ENCODE measurements at regions not wholly inside any gene's neighbourhood (a gene's known extent, or its start where the extent isn't known, plus 50 kb on each side); places are given as distances from the start of the nearest gene placed in this dataset.

DNA sequence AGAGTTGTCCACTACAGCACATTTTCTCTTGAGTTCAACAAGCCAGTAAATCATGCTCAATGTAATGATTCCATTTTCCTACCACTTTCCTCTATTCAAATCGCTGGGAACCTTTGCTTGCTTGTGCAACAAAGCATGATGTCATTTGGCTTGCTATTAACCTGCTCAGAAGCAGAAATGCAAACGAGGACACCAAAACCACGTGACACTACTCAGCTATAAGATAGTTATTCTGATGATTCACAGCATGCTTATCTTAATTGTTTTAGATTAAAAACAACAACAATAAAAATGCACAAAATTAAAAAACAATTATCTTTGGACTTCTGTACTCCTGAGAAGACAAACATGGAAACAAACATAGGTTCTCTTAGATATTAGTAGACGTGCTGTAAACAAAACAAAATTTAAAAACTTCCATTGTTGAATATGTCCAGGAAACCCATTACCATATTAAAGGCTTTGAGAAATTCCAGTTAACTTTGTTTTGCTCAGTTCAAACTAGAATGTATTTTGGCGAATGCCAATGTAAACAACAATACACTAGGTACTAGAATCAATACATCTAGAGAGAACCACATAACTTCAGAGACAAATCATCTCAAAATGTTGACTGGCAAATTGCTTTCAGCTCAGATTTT, 77.5 kb upstream of the KRAS start:
- Histone ChIP-seq H3K27me3 (ENCODE audit: control insufficient read depth in 2 of 2, insufficient read depth in 2 of 2, low read length in 2 of 2) (no peaks in the 10 kb centered on the region), H3K4me1 (ENCODE audit: control insufficient read depth in 2 of 2, insufficient read depth in 2 of 2, low read length in 2 of 2) (peaks cover 6 to 11% of the 10 kb centered on the region in 2 donors), H3K4me3 (ENCODE audit: low read length) (no peak overlapping the region), H3K36me3 (ENCODE audit: control insufficient read depth in 2 of 3, insufficient read depth in 3 of 3, low read length in 3 of 3) (no peaks in the 10 kb centered on the region), H3K9me3 (ENCODE audit: control insufficient read depth in 2 of 3, low read length in 3 of 3) (no peaks in the 10 kb centered on the region), H3K27ac (ENCODE audit: low read depth, low read length) (no peak overlapping the region)
- H3K4me3 Mint-ChIP-seq, result no peak overlapping the region
- intact Hi-C loops (cut with micrococcal nuclease), result no loop called here
- H3K27me3 Mint-ChIP-seq, result peaks cover 0 to 29% (median 0%) of the 10 kb centered on the region in 5 donors
- no peaks in the 10 kb centered on the region for H3K9me3 Mint-ChIP-seq
- DNase-seq, result no peak
- ChIA-PET POLR2A (interaction anchor here (1.7 kb wide), 1 partner anchor 49 kb away, joined by 6 read pairs; no protein-coding TSS in a partner anchor), CTCF (no interaction called here)
- H3K27ac Mint-ChIP-seq, result no peak overlapping the region
- H3K36me3 Mint-ChIP-seq, result peaks cover 0 to 2% (median 0%) of the 10 kb centered on the region in 5 donors
- H3K4me1 Mint-ChIP-seq, result peaks cover 10 to 20% (median 16%) of the 10 kb centered on the region in 7 donors
- no peak for ATAC-seq

DNA sequence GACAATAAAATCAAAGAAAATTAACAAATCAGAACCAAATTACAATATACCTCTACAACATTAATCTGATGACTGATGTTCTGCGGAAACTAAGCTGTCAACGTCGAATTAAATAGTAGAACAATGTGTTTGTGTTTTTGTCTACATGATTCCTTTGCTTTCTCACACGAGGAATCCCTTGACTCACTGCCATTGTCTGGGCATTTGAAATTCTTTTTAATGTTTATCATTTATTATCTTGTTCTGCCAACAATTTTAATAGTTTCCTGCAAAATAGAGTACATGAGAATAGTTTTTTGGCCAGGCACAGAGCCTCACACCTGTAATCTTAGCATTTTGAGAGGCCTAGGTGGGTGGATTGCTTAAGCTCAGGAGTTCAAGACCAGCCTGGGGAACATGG, 76.6 kb upstream of the KRAS start:
- ChIA-PET POLR2A (interaction anchor here (0.6 kb wide), 2 partner anchors 11 to 30 kb away, joined by 3 read pairs; no protein-coding TSS in a partner anchor), CTCF (no interaction called here)
- ATAC-seq, result no peak
- peaks cover 0 to 25% (median 0%) of the 10 kb centered on the region in 5 donors for H3K27me3 Mint-ChIP-seq
- H3K27ac ChIP-seq (ENCODE audit: low read depth, low read length), result no peak overlapping the region
- intact Hi-C loops (cut with micrococcal nuclease), result no loop called here
- no peaks in the 10 kb centered on the region for H3K27me3 ChIP-seq (ENCODE audit: control insufficient read depth in 2 of 2, insufficient read depth in 2 of 2, low read length in 2 of 2)
- H3K4me3 ChIP-seq (ENCODE audit: low read length), result no peak overlapping the region
- no peaks in the 10 kb centered on the region for H3K9me3 ChIP-seq (ENCODE audit: control insufficient read depth in 2 of 3, low read length in 3 of 3)
- DNase-seq, result no peak
- H3K36me3 Mint-ChIP-seq, result peaks cover 0 to 2% (median 0%) of the 10 kb centered on the region in 5 donors
- H3K27ac Mint-ChIP-seq, result no peak overlapping the region
- peaks cover 15 to 20% of the 10 kb centered on the region in 2 donors for H3K4me1 ChIP-seq (ENCODE audit: control insufficient read depth in 2 of 2, insufficient read depth in 2 of 2, low read length in 2 of 2)
- H3K4me3 Mint-ChIP-seq, result no peak overlapping the region
- H3K36me3 ChIP-seq (ENCODE audit: control insufficient read depth in 2 of 3, insufficient read depth in 3 of 3, low read length in 3 of 3), result no peaks in the 10 kb centered on the region
- H3K9me3 Mint-ChIP-seq, result no peaks in the 10 kb centered on the region
- H3K4me1 Mint-ChIP-seq, result peaks cover 18 to 25% (median 22%) of the 10 kb centered on the region in 7 donors

DNA sequence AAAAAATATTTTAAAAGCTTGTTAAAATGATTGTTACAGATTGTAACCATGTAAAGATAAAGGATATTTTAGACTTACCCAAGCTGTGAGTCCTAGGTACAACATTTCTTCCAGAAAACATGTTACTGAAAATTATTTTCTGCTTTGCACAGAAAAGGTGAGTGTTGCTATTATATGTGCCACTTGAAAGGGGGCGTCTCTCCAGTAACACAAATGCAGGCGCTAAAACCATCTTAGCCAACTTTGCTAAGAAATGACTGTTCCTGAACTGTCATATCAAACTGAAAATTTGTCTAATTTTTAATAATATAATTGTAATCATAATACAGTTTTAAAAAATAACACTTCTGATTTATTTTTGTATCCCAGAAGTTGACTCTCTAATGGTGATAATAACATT, 75.6 kb upstream of the KRAS start:
- peaks cover 19 to 30% of the 10 kb centered on the region in 2 donors for H3K4me1 ChIP-seq (ENCODE audit: control insufficient read depth in 2 of 2, insufficient read depth in 2 of 2, low read length in 2 of 2)
- intact Hi-C loops (cut with micrococcal nuclease), result no loop called here
- POLR2A ChIA-PET, result interaction anchor here (0.7 to 1.3 kb wide), 3 partner anchors 10 to 53 kb away, joined by 3 to 5 read pairs (median 3); no protein-coding TSS in a partner anchor
- H3K27ac ChIP-seq (ENCODE audit: low read depth, low read length), result no peak overlapping the region
- no peak overlapping the region for H3K4me3 Mint-ChIP-seq
- H3K9me3 ChIP-seq (ENCODE audit: control insufficient read depth in 2 of 3, low read length in 3 of 3), result no peaks in the 10 kb centered on the region
- no peaks in the 10 kb centered on the region for H3K36me3 ChIP-seq (ENCODE audit: control insufficient read depth in 2 of 3, insufficient read depth in 3 of 3, low read length in 3 of 3)
- H3K27me3 Mint-ChIP-seq, result peaks cover 0 to 20% (median 0%) of the 10 kb centered on the region in 5 donors
- DNase-seq (no peak), ATAC-seq (no peak)
- H3K4me1 Mint-ChIP-seq, result peaks cover 22 to 35% (median 30%) of the 10 kb centered on the region in 7 donors
- peaks cover 0 to 2% (median 0%) of the 10 kb centered on the region in 5 donors for H3K36me3 Mint-ChIP-seq
- H3K27ac Mint-ChIP-seq, result no peak overlapping the region
- no peaks in the 10 kb centered on the region for H3K9me3 Mint-ChIP-seq
- CTCF ChIA-PET, result no interaction called here
- H3K4me3 ChIP-seq (ENCODE audit: low read length), result no peak overlapping the region
- H3K27me3 ChIP-seq (ENCODE audit: control insufficient read depth in 2 of 2, insufficient read depth in 2 of 2, low read length in 2 of 2), result no peaks in the 10 kb centered on the region

DNA sequence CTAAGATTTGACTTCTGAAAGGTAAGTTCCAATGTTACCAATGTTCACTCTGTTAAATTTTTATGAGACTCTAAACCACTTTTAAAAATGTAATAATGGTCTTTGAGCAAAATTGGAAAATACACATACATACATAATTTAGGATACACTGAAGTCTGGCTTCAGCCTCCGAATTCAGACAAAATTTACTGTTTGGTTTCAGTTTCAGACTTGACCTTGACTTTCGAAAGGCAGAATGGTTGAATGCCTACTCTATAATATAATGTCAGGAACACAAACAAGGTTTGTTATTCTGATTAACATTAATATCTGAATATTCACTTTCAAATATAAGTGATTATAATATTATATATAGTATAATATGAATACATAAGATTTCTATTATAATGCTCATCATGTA, 74.1 kb upstream of the KRAS start:
- Histone ChIP-seq H3K9me3 (ENCODE audit: control insufficient read depth in 2 of 3, low read length in 3 of 3) (no peaks in the 10 kb centered on the region), H3K36me3 (ENCODE audit: control insufficient read depth in 2 of 3, insufficient read depth in 3 of 3, low read length in 3 of 3) (no peaks in the 10 kb centered on the region), H3K27ac (ENCODE audit: low read depth, low read length) (no peak overlapping the region), H3K4me3 (ENCODE audit: low read length) (no peak overlapping the region), H3K4me1 (ENCODE audit: control insufficient read depth in 2 of 2, insufficient read depth in 2 of 2, low read length in 2 of 2) (peaks cover 19 to 44% of the 10 kb centered on the region in 2 donors), H3K27me3 (ENCODE audit: control insufficient read depth in 2 of 2, insufficient read depth in 2 of 2, low read length in 2 of 2) (no peaks in the 10 kb centered on the region)
- ATAC-seq (no peak), DNase-seq (no peak)
- intact Hi-C loops (cut with micrococcal nuclease), result loop anchor here in 1 of 2 donors (5.0 kb wide), 1 partner anchor 273 kb away; a partner anchor contains a TSS
- Mint-ChIP-seq H3K36me3 (peaks cover 0 to 2% (median 0%) of the 10 kb centered on the region in 5 donors), H3K27ac (no peak overlapping the region), H3K4me1 (peaks cover 32 to 45% (median 44%) of the 10 kb centered on the region in 7 donors), H3K4me3 (no peak overlapping the region), H3K27me3 (peaks cover 0 to 10% (median 0%) of the 10 kb centered on the region in 5 donors), H3K9me3 (no peaks in the 10 kb centered on the region)
- ChIA-PET POLR2A (interaction anchor here (0.6 to 2.2 kb wide), 6 partner anchors 9 to 84 kb away, joined by 3 to 21 read pairs (median 4); partner anchors contain the start of gene KRAS), CTCF (interaction anchor here (0.9 to 1.1 kb wide), 2 partner anchors 52 to 60 kb away, joined by 3 to 4 read pairs; no protein-coding TSS in a partner anchor)

DNA sequence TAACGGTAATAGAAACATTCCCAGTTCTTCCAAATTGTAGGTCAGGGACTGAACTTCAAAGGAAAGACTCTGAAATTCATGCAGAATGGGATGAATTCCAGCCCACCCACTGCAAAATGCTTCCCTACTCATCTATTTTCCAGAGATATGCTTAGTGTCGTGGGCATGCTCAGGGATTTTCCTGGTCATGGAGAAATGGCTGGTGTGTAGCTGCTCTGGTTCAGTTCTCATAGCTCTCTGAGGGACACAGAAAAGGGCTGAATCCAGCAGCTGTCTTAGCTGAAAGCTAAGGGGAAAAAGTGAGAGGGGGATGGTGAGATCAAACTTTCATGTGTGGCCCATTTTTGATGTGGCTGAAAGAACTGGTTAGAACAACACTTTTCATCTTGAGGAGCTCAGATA, 72.9 kb upstream of the KRAS start:
- CTCF ChIA-PET, result interaction anchor here (1.6 kb wide), 2 partner anchors 64 to 72 kb away, joined by 3 to 6 read pairs; no protein-coding TSS in a partner anchor
- Mint-ChIP-seq H3K4me1 (peaks cover 33 to 50% (median 49%) of the 10 kb centered on the region in 7 donors), H3K36me3 (peaks cover 0 to 2% (median 0%) of the 10 kb centered on the region in 5 donors), H3K9me3 (no peaks in the 10 kb centered on the region), H3K27me3 (peaks cover 0 to 6% (median 0%) of the 10 kb centered on the region in 5 donors), H3K27ac (peak overlapping the region in 8 of 9 donors; percentile 48 to 96 (median 86)), H3K4me3 (peak overlapping the region; percentile 40 to 90 (median 72))
- H3K9me3 ChIP-seq (ENCODE audit: control insufficient read depth in 2 of 3, low read length in 3 of 3), result no peaks in the 10 kb centered on the region
- intact Hi-C loops (cut with micrococcal nuclease), result loop anchor here (1.0 to 5.0 kb wide), 7 partner anchors 15 to 271 kb away; partner anchors contain the start of gene KRAS (in 2 of the 2)
- H3K36me3 ChIP-seq (ENCODE audit: control insufficient read depth in 2 of 3, insufficient read depth in 3 of 3, low read length in 3 of 3), result no peaks in the 10 kb centered on the region
- DNase-seq, result peak in 7 of 9 donors; percentile 8 to 49 (median 37)
- no peaks in the 10 kb centered on the region for H3K27me3 ChIP-seq (ENCODE audit: control insufficient read depth in 2 of 2, insufficient read depth in 2 of 2, low read length in 2 of 2)
- peak overlapping the region; percentile 21 for H3K27ac ChIP-seq (ENCODE audit: low read depth, low read length)
- ATAC-seq, result peak; percentile 53
- H3K4me3 ChIP-seq (ENCODE audit: low read length), result no peak overlapping the region
- peaks cover 19 to 44% of the 10 kb centered on the region in 2 donors for H3K4me1 ChIP-seq (ENCODE audit: control insufficient read depth in 2 of 2, insufficient read depth in 2 of 2, low read length in 2 of 2)
- POLR2A ChIA-PET, result interaction anchor here (0.8 to 3.0 kb wide), 14 partner anchors 9 to 101 kb away, joined by 3 to 21 read pairs (median 4); partner anchors contain the start of gene KRAS

DNA sequence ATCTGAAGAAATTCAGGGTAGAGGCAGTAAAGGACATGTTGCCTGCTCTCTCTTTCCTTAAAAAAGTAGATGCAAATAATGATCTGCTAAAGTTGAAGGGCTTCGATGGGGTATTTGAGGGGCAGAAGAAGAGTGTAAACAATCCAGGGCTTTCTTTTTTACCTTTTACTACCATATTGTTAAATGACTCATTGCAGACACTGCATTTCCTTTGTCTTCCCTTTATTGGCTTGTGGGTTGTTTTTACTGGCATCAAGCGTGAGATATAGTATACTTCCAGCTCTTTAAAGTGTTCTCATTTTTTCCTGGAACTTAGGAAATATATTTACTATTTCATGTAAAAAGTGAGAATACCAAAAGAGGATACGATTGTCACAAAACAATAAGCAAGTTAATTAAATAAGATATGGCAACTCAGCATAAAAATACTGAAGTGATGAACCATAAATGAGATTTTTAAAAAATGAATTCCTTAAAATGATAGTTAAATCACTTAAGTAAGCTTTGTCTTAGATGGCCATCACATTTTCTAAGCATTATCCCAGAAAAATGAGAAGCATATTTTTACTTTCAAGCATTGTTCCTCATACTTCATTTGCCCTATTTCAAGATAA, 72.3 kb upstream of the KRAS start:
- DNase-seq, result peak in 1 of 9 donors; percentile 11
- peaks cover 0 to 2% (median 0%) of the 10 kb centered on the region in 5 donors for H3K36me3 Mint-ChIP-seq
- CTCF ChIA-PET, result interaction anchor here (1.6 kb wide), 2 partner anchors 65 to 72 kb away, joined by 3 to 6 read pairs; no protein-coding TSS in a partner anchor
- H3K4me1 Mint-ChIP-seq, result peaks cover 33 to 50% (median 49%) of the 10 kb centered on the region in 7 donors
- peak overlapping the region; percentile 68 to 90 (median 78) for H3K4me3 Mint-ChIP-seq
- H3K27me3 Mint-ChIP-seq, result peaks cover 0 to 2% (median 0%) of the 10 kb centered on the region in 5 donors
- intact Hi-C loops (cut with micrococcal nuclease), result loop anchor here (1.0 to 5.0 kb wide), 9 partner anchors 7 to 271 kb away; partner anchors contain the start of gene KRAS (in 2 of the 2)
- no peaks in the 10 kb centered on the region for H3K27me3 ChIP-seq (ENCODE audit: control insufficient read depth in 2 of 2, insufficient read depth in 2 of 2, low read length in 2 of 2)
- peak overlapping the region; percentile 81 to 96 (median 90) for H3K27ac Mint-ChIP-seq
- no peaks in the 10 kb centered on the region for H3K9me3 Mint-ChIP-seq
- H3K36me3 ChIP-seq (ENCODE audit: control insufficient read depth in 2 of 3, insufficient read depth in 3 of 3, low read length in 3 of 3), result no peaks in the 10 kb centered on the region
- peak; percentile 34 for ATAC-seq
- no peaks in the 10 kb centered on the region for H3K9me3 ChIP-seq (ENCODE audit: control insufficient read depth in 2 of 3, low read length in 3 of 3)
- H3K4me3 ChIP-seq (ENCODE audit: low read length), result peak overlapping the region; percentile 24
- POLR2A ChIA-PET, result interaction anchor here (0.6 to 3.0 kb wide), 14 partner anchors 10 to 101 kb away, joined by 3 to 21 read pairs (median 4); partner anchors contain the start of gene KRAS
- H3K4me1 ChIP-seq (ENCODE audit: control insufficient read depth in 2 of 2, insufficient read depth in 2 of 2, low read length in 2 of 2), result peaks cover 19 to 44% of the 10 kb centered on the region in 2 donors
- H3K27ac ChIP-seq (ENCODE audit: low read depth, low read length), result peak overlapping the region; percentile 58
